PC-9 (cell line): ENCODE measurements at regions not wholly inside any gene's neighbourhood (a gene's known extent, or its start where the extent isn't known, plus 50 kb on each side); places are given as distances from the start of the nearest gene placed in this dataset.

ENCODE experiments used
- BruUV-seq: library from RNA; stranded (reverse); fragments of 400-500 nt; replicated peaks from 2 replicates; lab custom pipeline; 2021; lab: Mats Ljungman, UMichigan
- CTCF ChIA-PET: fragments of 300-600 bp; sonication (Branson Sonifier 250); formaldehyde crosslinking; loops from one replicate; lab custom pipeline; 2022; ENCODE audit warnings: antibody characterized with exemption; lab: Charles Lee
- POLR2A ChIA-PET: fragments of 300-600 bp; sonication (Branson Sonifier 250); formaldehyde crosslinking; loops from one replicate; lab custom pipeline; 2022; ENCODE audit warnings: antibody characterized with exemption; ENCODE audit not compliant: unreplicated experiment; lab: Charles Lee
- DNase-seq, 2 experiments: peaks; one replicate each; pipeline versions ENCODE4 v3.0.0 to v3.0.0-alpha.2; 2015 to 2022; ENCODE audit warnings: mixed read lengths in 1 of 2
- H2AFZ ChIP-seq: fragments of 200-600 bp; sonication (generic); 2 replicates; pipeline ENCODE4 v1.8.1; 2017; ENCODE audit warnings: antibody characterized with exemption
- H3F3A ChIP-seq: fragments of 200-600 bp; sonication (generic); 2 replicates; pipeline ENCODE4 v1.8.1; 2017; ENCODE audit warnings: antibody characterized with exemption, mild to moderate bottlenecking, low read depth; ENCODE audit not compliant: insufficient read depth
- H3K27ac ChIP-seq: fragments of 200-600 bp; sonication (generic); 2 replicates; pipeline ENCODE4 v1.6.1; 2016; ENCODE audit warnings: mixed run types
- H3K27me3 ChIP-seq: fragments of 200-600 bp; sonication (generic); 2 replicates; pipeline ENCODE4 v1.6.1; 2016; ENCODE audit warnings: low read depth, mixed run types; ENCODE audit not compliant: insufficient read depth
- H3K36me3 ChIP-seq: fragments of 200-600 bp; sonication (generic); 2 replicates; pipeline ENCODE4 v1.6.1; 2016; ENCODE audit warnings: low read depth, mixed run types
- H3K4me1 ChIP-seq: fragments of 200-600 bp; sonication (generic); replicated peaks from 2 replicates; pipeline ENCODE4 v1.6.1; 2016; ENCODE audit warnings: mixed run types; ENCODE audit not compliant: insufficient read depth
- H3K4me2 ChIP-seq: fragments of 200-600 bp; sonication (generic); 2 replicates; pipeline ENCODE4 v1.6.1; 2017; ENCODE audit warnings: mixed run types
- H3K4me3 ChIP-seq: fragments of 200-600 bp; sonication (generic); 2 replicates; pipeline ENCODE4 v1.6.1; 2016; ENCODE audit warnings: mixed run types
- H3K79me2 ChIP-seq: fragments of 200-600 bp; sonication (generic); 2 replicates; pipeline ENCODE4 v1.6.1; 2017; ENCODE audit warnings: low read depth, mixed run types
- H3K9me2 ChIP-seq: fragments of 200-600 bp; sonication (generic); 2 replicates; pipeline ENCODE4 v1.8.1; 2017; ENCODE audit warnings: mild to moderate bottlenecking; ENCODE audit not compliant: insufficient read depth
- H3K9me3 ChIP-seq: fragments of 200-600 bp; sonication (generic); 2 replicates; pipeline ENCODE4 v1.8.1; 2016; ENCODE audit warnings: low read depth; ENCODE audit not compliant: insufficient read depth
- H4K20me1 ChIP-seq: fragments of 200-600 bp; sonication (generic); 2 replicates; pipeline ENCODE4 v1.8.1; 2017; ENCODE audit not compliant: insufficient read depth
- EZH2 ChIP-seq: fragments of 200-600 bp; sonication (generic); IDR thresholded peaks from 2 replicates; pipeline ENCODE4 v1.8.0; 2017; ENCODE audit warnings: antibody characterized with exemption, low read depth
- intact Hi-C: fragments of 100-400 bp; cut with micrococcal nuclease; formaldehyde crosslinking; loops from one replicate; pipeline ENCODE4 v1.10.0; 2022; ENCODE audit not compliant: unreplicated experiment
- TF ChIP-seq, protein P1 (sequence below): fragments of 200-600 bp; sonication (generic); conservative IDR thresholded peaks from 2 replicates; pipeline ENCODE4 v1.6.1; 2017; ENCODE audit warnings: mixed run types, antibody characterized with exemption, mild to moderate bottlenecking, moderate library complexity

DNA sequence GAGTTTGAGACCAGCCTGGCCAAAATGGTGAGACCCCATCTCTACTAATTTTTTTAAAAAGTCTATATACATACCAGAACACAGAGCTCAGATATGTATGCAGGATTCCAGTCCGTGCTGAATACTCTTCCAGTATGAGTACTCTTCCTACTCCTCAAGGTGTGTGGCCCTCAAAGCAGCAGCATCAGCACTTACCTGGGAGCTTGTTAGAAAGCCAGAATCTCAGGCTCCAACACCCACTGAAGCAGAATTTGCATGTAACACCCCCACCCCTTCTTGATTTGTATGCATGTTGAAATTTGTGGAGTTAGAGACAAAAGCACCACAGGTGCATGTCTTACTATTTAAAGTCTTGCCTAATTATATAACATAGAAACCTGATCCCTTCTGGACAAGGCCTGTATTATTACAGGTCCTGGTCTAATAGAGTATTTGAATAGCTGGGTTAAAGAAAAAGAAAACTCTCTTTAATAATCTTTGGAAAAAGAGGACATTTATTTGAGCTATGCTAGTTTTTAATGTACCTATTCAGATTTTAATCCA lies 50.3 kb upstream of the NFE2L2 start:
- Histone ChIP-seq H2AFZ (no peak overlapping the region), H3F3A (no peaks in the 10 kb centered on the region), H3K4me1 (peaks cover 8% of the 10 kb centered on the region), H3K27ac (no peak overlapping the region), H3K36me3 (no peaks in the 10 kb centered on the region), H3K4me3 (no peak overlapping the region), H3K79me2 (no peaks in the 10 kb centered on the region), H3K9me2 (no peaks in the 10 kb centered on the region), H4K20me1 (no peaks in the 10 kb centered on the region), H3K9me3 (no peaks in the 10 kb centered on the region), H3K4me2 (no peak overlapping the region), H3K27me3 (no peaks in the 10 kb centered on the region)
- no TSS peak for BruUV-seq
- ChIA-PET POLR2A (interaction anchor here (0.6 to 0.7 kb wide), 5 partner anchors 23 to 242 kb away, joined by 3 to 6 read pairs (median 4); partner anchors contain the start of gene NFE2L2), CTCF (no interaction called here)
- no peak for DNase-seq
- intact Hi-C loops: no loop called here
- TF ChIP-seq, protein P1, sequence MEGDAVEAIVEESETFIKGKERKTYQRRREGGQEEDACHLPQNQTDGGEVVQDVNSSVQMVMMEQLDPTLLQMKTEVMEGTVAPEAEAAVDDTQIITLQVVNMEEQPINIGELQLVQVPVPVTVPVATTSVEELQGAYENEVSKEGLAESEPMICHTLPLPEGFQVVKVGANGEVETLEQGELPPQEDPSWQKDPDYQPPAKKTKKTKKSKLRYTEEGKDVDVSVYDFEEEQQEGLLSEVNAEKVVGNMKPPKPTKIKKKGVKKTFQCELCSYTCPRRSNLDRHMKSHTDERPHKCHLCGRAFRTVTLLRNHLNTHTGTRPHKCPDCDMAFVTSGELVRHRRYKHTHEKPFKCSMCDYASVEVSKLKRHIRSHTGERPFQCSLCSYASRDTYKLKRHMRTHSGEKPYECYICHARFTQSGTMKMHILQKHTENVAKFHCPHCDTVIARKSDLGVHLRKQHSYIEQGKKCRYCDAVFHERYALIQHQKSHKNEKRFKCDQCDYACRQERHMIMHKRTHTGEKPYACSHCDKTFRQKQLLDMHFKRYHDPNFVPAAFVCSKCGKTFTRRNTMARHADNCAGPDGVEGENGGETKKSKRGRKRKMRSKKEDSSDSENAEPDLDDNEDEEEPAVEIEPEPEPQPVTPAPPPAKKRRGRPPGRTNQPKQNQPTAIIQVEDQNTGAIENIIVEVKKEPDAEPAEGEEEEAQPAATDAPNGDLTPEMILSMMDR: no peak
- TF ChIP-seq EZH2: no peak

DNA sequence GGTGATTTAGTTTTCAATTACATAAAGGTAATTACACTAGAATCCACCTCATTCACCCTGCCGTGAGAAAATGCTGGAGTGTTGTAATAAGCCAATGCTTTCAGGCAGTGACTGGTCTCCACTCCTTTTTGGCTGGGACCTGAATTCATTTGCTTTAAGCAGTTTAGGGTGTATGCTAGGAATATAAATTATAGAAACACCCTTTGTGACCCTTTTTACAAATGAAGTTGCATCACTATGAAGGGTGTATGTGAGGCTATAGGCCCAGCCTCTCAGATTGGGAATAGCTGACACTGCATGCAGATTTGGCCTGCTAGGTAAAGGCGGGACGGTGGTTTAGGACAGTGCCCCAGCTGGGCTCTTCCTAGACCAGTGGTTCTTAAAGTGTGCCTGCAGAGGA lies 50.8 kb upstream of the NFE2L2 start:
- Histone ChIP-seq H3K4me1 (peaks cover 8% of the 10 kb centered on the region), H3K4me3 (no peak overlapping the region), H3K9me2 (no peaks in the 10 kb centered on the region), H3K4me2 (no peak overlapping the region), H2AFZ (no peak overlapping the region), H3K9me3 (no peaks in the 10 kb centered on the region), H3K79me2 (no peaks in the 10 kb centered on the region), H3K36me3 (no peaks in the 10 kb centered on the region), H3F3A (no peaks in the 10 kb centered on the region), H3K27ac (no peak overlapping the region), H3K27me3 (no peaks in the 10 kb centered on the region), H4K20me1 (no peaks in the 10 kb centered on the region)
- DNase-seq: no peak
- ChIA-PET POLR2A (interaction anchor here (0.6 kb wide), 1 partner anchor 51 kb away, joined by 3 read pairs; the partner anchor contains the start of gene NFE2L2), CTCF (no interaction called here)
- BruUV-seq: no TSS peak
- intact Hi-C loops: no loop called here
- TF ChIP-seq EZH2: no peak
- TF ChIP-seq, protein P1: no peak

DNA sequence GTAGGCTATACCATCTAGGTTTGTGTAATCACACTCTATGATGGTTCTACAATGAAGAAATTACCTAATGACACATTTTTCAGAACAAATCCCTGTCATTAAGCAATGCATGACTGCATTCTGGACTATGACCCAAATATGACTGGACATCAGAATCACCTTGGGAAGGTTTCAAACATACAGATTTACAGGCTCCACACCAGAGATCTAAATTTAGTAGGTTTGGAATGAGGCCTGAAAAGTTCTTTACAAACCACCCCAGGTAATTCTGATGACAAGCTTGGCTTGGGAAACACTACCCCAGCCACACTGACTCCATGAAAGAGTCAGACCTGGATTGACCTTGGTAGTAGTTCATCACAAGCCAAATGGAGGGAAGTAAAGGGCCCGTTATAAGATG lies 52.2 kb upstream of the NFE2L2 start:
- Histone ChIP-seq H4K20me1 (no peaks in the 10 kb centered on the region), H3K9me3 (no peaks in the 10 kb centered on the region), H3K4me3 (no peak overlapping the region), H3K79me2 (no peaks in the 10 kb centered on the region), H3K4me2 (no peak overlapping the region), H3K4me1 (peaks cover 8% of the 10 kb centered on the region), H3K36me3 (no peaks in the 10 kb centered on the region), H2AFZ (no peak overlapping the region), H3K9me2 (no peaks in the 10 kb centered on the region), H3K27ac (no peak overlapping the region), H3K27me3 (no peaks in the 10 kb centered on the region), H3F3A (no peaks in the 10 kb centered on the region)
- ChIA-PET POLR2A (no interaction called here), CTCF (no interaction called here)
- DNase-seq: no peak
- BruUV-seq: no TSS peak
- no peak for TF ChIP-seq EZH2
- TF ChIP-seq, protein P1: no peak
- intact Hi-C loops: no loop called here
